ENCODE measurements at regions not wholly inside any gene's neighbourhood (a gene's known extent, or its start where the extent isn't known, plus 50 kb on each side); places are given as distances from the start of the nearest gene placed in this dataset.

DNA sequence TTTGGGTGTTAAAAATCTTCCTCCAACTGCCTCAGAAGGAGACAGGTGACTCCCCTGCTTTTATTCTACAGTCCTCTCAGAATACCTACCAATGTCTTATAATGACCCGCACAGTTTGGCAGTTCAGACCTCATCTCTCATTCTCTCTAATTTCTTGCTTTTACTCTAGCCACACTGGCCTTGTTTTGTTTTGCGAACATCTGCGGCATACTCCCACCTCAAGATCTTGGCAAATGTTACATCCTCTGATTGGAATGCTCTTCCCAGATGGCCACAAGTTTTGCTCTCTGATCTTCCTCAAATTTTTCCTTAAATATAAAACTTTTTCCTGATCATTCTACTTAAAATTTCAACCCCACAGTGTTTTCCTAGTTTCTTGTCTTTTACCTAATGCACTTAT is 94.1 kb downstream of the PLSCR2 start:
- intact Hi-C loops (cut with micrococcal nuclease; ENCODE audit: unreplicated experiment) = no loop called here
- Histone ChIP-seq H3K4me3 (ENCODE audit: low read depth in 2 of 2, low read length in 2 of 2) (no peak overlapping the region), H3K27me3 (ENCODE audit: control insufficient read depth, insufficient read depth, low read length) (no peaks in the 10 kb centered on the region), H3K36me3 (ENCODE audit: control insufficient read depth, insufficient read depth, low read length) (no peaks in the 10 kb centered on the region), H3K4me1 (ENCODE audit: control insufficient read depth, insufficient read depth, low read length) (no peaks in the 10 kb centered on the region), H3K27ac (ENCODE audit: low read length) (no peak overlapping the region), H3K9me3 (ENCODE audit: control insufficient read depth, insufficient read depth, low read depth, low read length) (0 out of 2 replicates have a peak, but pooled peaks cover 3% of the 10 kb centered on the region)
- no peak for ATAC-seq
- in situ Hi-C loops (cut with HindIII; ENCODE audit: low pct_unique_long_range_greater_than_20kb, low sequenced_read_pairs) = no loop called here
- ChIA-PET CTCF (no interaction called here), POLR2A (interaction anchor here (0.6 kb wide), 1 partner anchor 691 kb away, joined by 3 read pairs; no protein-coding TSS in a partner anchor)
- TF ChIP-seq SIN3A (IDR thresholded peaks at IDR 0.05; ENCODE audit: borderline replicate concordance, insufficient read depth, low read depth, low read length) (no peak), TCF7L2 (IDR thresholded peaks at IDR 0.05; ENCODE audit: low read depth, low read length) (no peak), POLR2AphosphoS5 (IDR thresholded peaks at IDR 0.05; ENCODE audit: low read depth, low read length) (no peak)
- TF ChIP-seq, protein P1, sequence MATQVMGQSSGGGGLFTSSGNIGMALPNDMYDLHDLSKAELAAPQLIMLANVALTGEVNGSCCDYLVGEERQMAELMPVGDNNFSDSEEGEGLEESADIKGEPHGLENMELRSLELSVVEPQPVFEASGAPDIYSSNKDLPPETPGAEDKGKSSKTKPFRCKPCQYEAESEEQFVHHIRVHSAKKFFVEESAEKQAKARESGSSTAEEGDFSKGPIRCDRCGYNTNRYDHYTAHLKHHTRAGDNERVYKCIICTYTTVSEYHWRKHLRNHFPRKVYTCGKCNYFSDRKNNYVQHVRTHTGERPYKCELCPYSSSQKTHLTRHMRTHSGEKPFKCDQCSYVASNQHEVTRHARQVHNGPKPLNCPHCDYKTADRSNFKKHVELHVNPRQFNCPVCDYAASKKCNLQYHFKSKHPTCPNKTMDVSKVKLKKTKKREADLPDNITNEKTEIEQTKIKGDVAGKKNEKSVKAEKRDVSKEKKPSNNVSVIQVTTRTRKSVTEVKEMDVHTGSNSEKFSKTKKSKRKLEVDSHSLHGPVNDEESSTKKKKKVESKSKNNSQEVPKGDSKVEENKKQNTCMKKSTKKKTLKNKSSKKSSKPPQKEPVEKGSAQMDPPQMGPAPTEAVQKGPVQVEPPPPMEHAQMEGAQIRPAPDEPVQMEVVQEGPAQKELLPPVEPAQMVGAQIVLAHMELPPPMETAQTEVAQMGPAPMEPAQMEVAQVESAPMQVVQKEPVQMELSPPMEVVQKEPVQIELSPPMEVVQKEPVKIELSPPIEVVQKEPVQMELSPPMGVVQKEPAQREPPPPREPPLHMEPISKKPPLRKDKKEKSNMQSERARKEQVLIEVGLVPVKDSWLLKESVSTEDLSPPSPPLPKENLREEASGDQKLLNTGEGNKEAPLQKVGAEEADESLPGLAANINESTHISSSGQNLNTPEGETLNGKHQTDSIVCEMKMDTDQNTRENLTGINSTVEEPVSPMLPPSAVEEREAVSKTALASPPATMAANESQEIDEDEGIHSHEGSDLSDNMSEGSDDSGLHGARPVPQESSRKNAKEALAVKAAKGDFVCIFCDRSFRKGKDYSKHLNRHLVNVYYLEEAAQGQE (IDR thresholded peaks at IDR 0.05; ENCODE audit: insufficient read depth in 1 of 2, low read depth in 2 of 2, low read length in 1 of 2) = no peak
- TF ChIP-seq, protein P2, sequence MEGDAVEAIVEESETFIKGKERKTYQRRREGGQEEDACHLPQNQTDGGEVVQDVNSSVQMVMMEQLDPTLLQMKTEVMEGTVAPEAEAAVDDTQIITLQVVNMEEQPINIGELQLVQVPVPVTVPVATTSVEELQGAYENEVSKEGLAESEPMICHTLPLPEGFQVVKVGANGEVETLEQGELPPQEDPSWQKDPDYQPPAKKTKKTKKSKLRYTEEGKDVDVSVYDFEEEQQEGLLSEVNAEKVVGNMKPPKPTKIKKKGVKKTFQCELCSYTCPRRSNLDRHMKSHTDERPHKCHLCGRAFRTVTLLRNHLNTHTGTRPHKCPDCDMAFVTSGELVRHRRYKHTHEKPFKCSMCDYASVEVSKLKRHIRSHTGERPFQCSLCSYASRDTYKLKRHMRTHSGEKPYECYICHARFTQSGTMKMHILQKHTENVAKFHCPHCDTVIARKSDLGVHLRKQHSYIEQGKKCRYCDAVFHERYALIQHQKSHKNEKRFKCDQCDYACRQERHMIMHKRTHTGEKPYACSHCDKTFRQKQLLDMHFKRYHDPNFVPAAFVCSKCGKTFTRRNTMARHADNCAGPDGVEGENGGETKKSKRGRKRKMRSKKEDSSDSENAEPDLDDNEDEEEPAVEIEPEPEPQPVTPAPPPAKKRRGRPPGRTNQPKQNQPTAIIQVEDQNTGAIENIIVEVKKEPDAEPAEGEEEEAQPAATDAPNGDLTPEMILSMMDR (IDR thresholded peaks at IDR 0.05) = no peak
- BruUV-seq (replicated peaks) = no TSS peak
- no peak for DNase-seq (ENCODE audit: low read depth, low spot score)

DNA sequence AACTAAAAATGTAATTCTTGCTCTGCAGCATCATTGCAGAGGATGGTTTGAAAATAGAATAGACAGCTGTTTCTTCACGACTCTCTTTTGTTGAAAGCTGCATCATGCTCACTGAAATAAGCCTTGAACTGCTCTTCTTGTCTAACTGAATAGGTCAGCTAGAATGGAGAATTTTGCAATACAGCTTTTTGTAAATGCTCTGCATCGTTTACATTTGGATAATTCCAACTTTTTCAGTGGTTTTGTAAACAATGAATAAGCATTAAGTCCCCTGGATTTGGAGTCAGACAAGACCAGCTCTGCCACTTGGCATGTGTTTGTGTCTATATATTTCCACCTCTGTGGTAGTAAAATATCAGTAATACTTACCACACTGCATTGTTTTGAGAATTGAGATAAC is 95.2 kb downstream of the PLSCR2 start:
- Histone ChIP-seq H3K27ac (ENCODE audit: low read length) (no peak overlapping the region), H3K27me3 (ENCODE audit: control insufficient read depth, insufficient read depth, low read length) (no peaks in the 10 kb centered on the region), H3K4me1 (ENCODE audit: control insufficient read depth, insufficient read depth, low read length) (no peaks in the 10 kb centered on the region), H3K4me3 (ENCODE audit: low read depth in 2 of 2, low read length in 2 of 2) (no peak overlapping the region), H3K9me3 (ENCODE audit: control insufficient read depth, insufficient read depth, low read depth, low read length) (0 out of 2 replicates have a peak, but pooled peaks cover 3% of the 10 kb centered on the region), H3K36me3 (ENCODE audit: control insufficient read depth, insufficient read depth, low read length) (no peaks in the 10 kb centered on the region)
- in situ Hi-C loops (cut with HindIII; ENCODE audit: low pct_unique_long_range_greater_than_20kb, low sequenced_read_pairs) (no loop called here), intact Hi-C loops (cut with micrococcal nuclease; ENCODE audit: unreplicated experiment) (no loop called here)
- DNase-seq (ENCODE audit: low read depth, low spot score) (no peak), ATAC-seq (no peak)
- TF ChIP-seq SIN3A (IDR thresholded peaks at IDR 0.05; ENCODE audit: borderline replicate concordance, insufficient read depth, low read depth, low read length) = no peak
- TF ChIP-seq, protein P1 (IDR thresholded peaks at IDR 0.05; ENCODE audit: insufficient read depth in 1 of 2, low read depth in 2 of 2, low read length in 1 of 2) = no peak
- TF ChIP-seq POLR2AphosphoS5 (IDR thresholded peaks at IDR 0.05; ENCODE audit: low read depth, low read length) = no peak
- TF ChIP-seq TCF7L2 (IDR thresholded peaks at IDR 0.05; ENCODE audit: low read depth, low read length) = no peak
- TF ChIP-seq, protein P2 (IDR thresholded peaks at IDR 0.05) = no peak; the same call in 1 of the 2 replicates
- CTCF ChIA-PET = no interaction called here
- POLR2A ChIA-PET = no interaction called here
- no TSS peak for BruUV-seq (replicated peaks)

All from Panc1 (cell line).